HG02610 (cell line): ENCODE measurements at regions not wholly inside any gene's neighbourhood (a gene's known extent, or its start where the extent isn't known, plus 50 kb on each side); places are given as distances from the start of the nearest gene placed in this dataset.

Experiments
- ATAC-seq: cut with Tn5 transposase; IDR thresholded peaks from one replicate; pipeline ENCODE4 v1.9.1; 2021; ENCODE audit warnings: mild to moderate bottlenecking, moderate library complexity; ENCODE audit not compliant: unreplicated experiment

- no peak for ATAC-seq
These were observed 70.6 kb upstream of the LINC00305 start for GRCh38 chr18:64219517-64219916.

GRCh38 chr18:64210401-64210949, 61.6 kb upstream of the LINC00305 start:
- ATAC-seq = no peak

GRCh38 chr18:64208516-64208915, 59.6 kb upstream of the LINC00305 start:
- ATAC-seq = no peak

DNA sequence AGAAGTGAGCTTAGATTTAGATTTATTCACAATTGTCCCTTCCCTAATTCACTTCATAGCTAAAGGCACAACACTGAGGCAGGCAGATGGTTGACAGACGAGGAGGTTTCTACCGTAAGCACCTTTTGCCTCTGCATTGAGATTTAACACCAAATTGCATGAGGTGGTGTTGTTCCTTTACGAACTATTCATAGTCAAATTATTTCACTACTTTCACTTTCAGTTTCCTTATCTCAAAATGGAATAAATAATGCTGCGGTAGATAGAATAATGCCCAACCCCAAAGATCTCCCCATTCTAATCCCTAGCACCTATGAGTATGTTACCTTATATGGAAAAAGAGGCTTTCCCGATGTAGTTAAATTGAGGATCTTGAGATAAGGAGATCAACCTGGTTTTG, 58.9 kb upstream of the LINC00305 start:
- ATAC-seq = no peak

DNA sequence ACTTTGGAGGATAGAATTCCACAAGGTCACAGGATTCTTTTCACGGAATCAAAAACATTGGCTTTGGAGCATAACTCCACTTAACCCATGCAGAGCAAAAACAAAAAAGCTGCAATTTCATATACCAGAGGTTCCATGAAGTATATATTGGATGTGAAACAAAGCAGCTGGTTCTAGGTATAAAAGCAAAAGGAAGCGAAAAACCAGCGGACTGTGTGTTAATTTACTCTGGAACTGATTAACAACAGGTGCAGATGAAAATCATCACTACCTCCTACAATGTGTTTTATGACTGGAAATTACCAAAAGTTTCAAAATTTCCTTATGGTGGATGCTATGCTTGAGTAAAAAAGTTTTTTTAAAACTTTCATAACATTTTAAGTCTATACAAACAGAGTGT, 54.4 kb upstream of the LINC00305 start:
- ATAC-seq = no peak

- ATAC-seq = no peak
These were observed 54.0 kb upstream of the LINC00305 start for GRCh38 chr18:64202863-64203262.

GRCh38 chr18:64202210-64202836, 53.4 kb upstream of the LINC00305 start:
- ATAC-seq = no peak

- ATAC-seq = no peak
These were observed 52.9 kb upstream of the LINC00305 start for GRCh38 chr18:64201781-64202180.

DNA sequence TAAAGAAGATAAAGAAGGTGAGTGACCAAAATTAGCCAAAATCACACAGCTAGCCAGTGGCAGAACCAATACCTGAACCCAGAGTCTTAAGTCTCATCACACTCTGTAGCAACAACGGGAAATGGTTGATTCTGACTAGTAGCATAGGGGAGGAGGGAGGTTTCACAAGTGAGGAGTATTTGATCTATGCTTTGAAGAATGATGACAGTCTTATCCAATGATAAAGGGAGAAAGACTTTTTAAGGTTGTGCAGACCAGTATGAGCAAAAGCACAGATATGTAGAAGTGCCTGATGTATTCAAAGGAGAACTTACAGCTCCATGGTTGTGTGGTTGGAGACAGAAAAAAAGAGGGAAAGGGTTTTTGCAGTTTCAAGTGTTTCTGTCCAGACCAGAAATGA, 50.7 kb upstream of the LINC00305 start:
- no peak for ATAC-seq
